ENCODE measurements at regions not wholly inside any gene's neighbourhood (a gene's known extent, or its start where the extent isn't known, plus 50 kb on each side); places are given as distances from the start of the nearest gene placed in this dataset.

DNA sequence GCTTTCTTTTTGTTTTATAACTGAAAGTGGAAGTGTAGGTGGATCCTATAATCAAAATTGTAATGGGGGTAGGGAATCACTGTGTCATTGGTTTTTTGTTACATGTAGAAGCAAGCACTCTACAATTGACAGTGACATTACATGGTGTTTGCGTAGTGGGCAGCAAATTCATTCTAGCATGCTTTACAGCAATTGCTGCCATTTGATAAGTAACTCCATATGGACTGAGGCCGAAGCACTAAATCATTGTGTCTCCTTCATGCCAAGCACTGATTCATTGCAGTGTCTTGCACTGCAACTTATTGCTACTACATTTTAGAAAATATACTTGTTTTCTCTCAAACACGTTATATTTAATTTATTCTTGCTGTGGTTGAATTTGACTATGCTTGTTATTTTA, 933.9 kb downstream of the NSUN3 start:
- no peak for DNase-seq (ENCODE audit: extremely low spot score)
- WGBS: 80% methylated on average over 3 of the region's 3 CpGs
- intact Hi-C loops (cut with DNase I): no loop called here
- no peaks in the 10 kb centered on the region for H3K27me3 ChIP-seq
- H3K4me3 ChIP-seq: no peak overlapping the region
- no peaks in the 10 kb centered on the region for H3K4me1 ChIP-seq
- no peaks in the 10 kb centered on the region for H3K36me3 ChIP-seq
- TF ChIP-seq EP300 (IDR thresholded peaks at IDR 0.05) (no peak), POLR2AphosphoS5 (IDR thresholded peaks at IDR 0.05) (no peak), POLR2A (IDR thresholded peaks at IDR 0.05; ENCODE audit: low read depth) (no peak)
- TF ChIP-seq, protein P1, sequence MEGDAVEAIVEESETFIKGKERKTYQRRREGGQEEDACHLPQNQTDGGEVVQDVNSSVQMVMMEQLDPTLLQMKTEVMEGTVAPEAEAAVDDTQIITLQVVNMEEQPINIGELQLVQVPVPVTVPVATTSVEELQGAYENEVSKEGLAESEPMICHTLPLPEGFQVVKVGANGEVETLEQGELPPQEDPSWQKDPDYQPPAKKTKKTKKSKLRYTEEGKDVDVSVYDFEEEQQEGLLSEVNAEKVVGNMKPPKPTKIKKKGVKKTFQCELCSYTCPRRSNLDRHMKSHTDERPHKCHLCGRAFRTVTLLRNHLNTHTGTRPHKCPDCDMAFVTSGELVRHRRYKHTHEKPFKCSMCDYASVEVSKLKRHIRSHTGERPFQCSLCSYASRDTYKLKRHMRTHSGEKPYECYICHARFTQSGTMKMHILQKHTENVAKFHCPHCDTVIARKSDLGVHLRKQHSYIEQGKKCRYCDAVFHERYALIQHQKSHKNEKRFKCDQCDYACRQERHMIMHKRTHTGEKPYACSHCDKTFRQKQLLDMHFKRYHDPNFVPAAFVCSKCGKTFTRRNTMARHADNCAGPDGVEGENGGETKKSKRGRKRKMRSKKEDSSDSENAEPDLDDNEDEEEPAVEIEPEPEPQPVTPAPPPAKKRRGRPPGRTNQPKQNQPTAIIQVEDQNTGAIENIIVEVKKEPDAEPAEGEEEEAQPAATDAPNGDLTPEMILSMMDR (IDR thresholded peaks at IDR 0.05): no peak
- H3K27ac ChIP-seq (replicated peaks in 1 of 4): no peak overlapping the region
- no peaks in the 10 kb centered on the region for H3K9me3 ChIP-seq

DNA sequence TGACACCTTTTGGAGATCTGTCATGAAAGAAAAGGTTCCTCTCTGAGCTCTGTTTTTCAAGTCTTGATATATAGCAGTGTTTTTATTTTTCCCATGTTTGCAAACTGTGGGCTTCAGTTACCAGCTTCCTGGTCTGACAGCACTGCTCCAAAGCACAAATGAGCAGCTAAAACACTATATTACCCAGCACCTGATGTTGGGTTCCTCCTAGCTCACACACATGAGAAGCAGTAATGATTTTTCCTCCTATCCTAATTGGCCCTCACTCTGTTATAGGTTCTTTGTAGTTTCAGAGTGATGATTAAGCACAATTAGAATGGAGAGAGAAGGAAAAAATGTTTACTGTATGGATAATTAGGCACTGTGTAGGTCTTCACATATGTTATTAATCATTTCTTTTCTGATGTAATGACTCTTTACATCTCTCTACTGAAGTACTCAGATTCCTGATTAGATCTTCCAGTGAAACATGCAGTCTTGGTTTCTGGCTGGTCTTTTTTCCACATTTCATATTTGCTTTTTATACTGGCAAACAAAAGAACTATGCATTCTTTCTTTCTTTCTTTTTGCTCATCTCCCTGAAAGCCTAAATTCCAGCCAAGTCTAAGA, 939.7 kb downstream of the NSUN3 start:
- intact Hi-C loops (cut with DNase I): no loop called here
- no peaks in the 10 kb centered on the region for H3K9me3 ChIP-seq
- H3K36me3 ChIP-seq: no peaks in the 10 kb centered on the region
- H3K4me3 ChIP-seq: no peak overlapping the region
- DNase-seq (ENCODE audit: extremely low spot score): no peak
- TF ChIP-seq POLR2A (IDR thresholded peaks at IDR 0.05; ENCODE audit: low read depth): no peak
- no peak for TF ChIP-seq EP300 (IDR thresholded peaks at IDR 0.05)
- TF ChIP-seq POLR2AphosphoS5 (IDR thresholded peaks at IDR 0.05): no peak
- TF ChIP-seq, protein P1 (IDR thresholded peaks at IDR 0.05): no peak
- no peak overlapping the region for H3K27ac ChIP-seq (replicated peaks in 1 of 4)
- no peaks in the 10 kb centered on the region for H3K4me1 ChIP-seq
- no peaks in the 10 kb centered on the region for H3K27me3 ChIP-seq

DNA sequence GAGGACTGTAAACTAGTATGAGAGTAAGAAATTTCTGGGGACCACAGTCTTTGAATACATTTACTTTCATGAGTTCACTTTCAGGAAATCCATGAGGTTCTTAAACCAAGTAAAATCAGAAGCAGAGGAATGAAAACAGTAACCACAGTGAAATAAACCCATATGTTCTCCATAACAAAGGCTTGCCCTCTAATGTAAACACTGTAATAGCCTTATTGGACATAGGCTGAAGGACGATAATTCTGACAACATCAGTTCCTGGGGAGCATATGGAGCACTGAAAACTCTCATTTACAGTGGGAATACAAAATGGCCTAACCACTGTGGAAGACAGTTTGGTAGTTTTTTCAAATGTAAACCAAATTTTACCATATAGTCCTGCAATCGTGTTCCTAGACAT, 965.8 kb downstream of the NSUN3 start:
- no peak for TF ChIP-seq EP300 (IDR thresholded peaks at IDR 0.05)
- no peaks in the 10 kb centered on the region for H3K36me3 ChIP-seq
- H3K27ac ChIP-seq (replicated peaks in 1 of 4): no peak overlapping the region
- no peaks in the 10 kb centered on the region for H3K9me3 ChIP-seq
- intact Hi-C loops (cut with DNase I): no loop called here
- no peak overlapping the region for H3K4me3 ChIP-seq
- no peaks in the 10 kb centered on the region for H3K4me1 ChIP-seq
- WGBS: 77% methylated on average over 2 of the region's 2 CpGs
- no peak for DNase-seq (ENCODE audit: extremely low spot score)
- H3K27me3 ChIP-seq: no peaks in the 10 kb centered on the region

DNA sequence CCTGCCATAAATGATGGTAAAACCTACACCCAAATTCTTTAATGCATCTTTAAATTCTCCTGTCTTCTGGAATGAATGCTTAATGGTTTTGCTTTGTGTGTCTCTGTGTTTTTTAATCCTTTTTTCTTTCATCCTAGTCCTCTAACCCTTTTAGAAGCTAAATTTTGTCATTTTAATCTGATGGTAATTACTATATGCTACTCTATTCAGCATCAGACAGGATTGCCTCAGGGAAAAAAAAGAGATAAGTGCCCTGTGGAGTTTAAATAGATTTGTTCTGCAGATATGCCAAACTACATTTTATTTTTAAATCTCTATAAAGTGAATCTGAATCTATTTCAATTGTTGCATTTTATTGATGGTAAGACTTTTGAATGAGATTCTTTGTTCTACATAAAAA, 966.8 kb downstream of the NSUN3 start:
- Histone ChIP-seq H3K27ac (replicated peaks in 1 of 4) (no peak overlapping the region), H3K9me3 (no peaks in the 10 kb centered on the region), H3K4me3 (no peak overlapping the region), H3K27me3 (no peaks in the 10 kb centered on the region), H3K36me3 (no peaks in the 10 kb centered on the region), H3K4me1 (no peaks in the 10 kb centered on the region)
- intact Hi-C loops (cut with DNase I): no loop called here
- no peak for TF ChIP-seq POLR2A (IDR thresholded peaks at IDR 0.05; ENCODE audit: low read depth)
- TF ChIP-seq EP300 (IDR thresholded peaks at IDR 0.05): no peak
- no peak for TF ChIP-seq POLR2AphosphoS5 (IDR thresholded peaks at IDR 0.05)
- TF ChIP-seq, protein P1 (IDR thresholded peaks at IDR 0.05): no peak
- no peak for DNase-seq (ENCODE audit: extremely low spot score)

DNA sequence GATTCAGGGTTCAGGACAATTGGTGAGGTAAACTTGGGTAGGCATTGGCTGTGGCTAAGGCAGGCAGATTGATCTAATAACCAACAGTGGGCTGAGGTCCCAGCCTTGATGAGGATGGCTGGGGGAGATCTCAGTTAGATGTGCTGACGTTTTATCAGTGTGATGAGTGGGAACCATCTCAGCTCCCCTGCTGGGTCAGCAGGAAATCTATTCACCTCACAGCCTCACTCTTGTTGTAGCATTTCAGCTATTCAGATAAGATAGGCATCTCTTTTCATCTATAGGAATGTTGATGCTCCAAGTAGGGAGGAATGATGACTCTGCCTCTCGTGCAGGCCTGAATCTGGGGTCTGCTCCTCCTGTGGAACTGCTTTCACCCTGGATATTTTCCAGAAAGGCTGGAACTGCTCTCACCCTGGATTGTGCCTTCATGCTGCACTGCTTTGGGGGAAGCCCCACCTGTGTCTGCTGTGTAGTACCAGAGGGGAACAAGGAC, 973.7 kb downstream of the NSUN3 start:
- no peak for DNase-seq (ENCODE audit: extremely low spot score)
- Histone ChIP-seq H3K27me3 (no peaks in the 10 kb centered on the region), H3K4me3 (no peak overlapping the region), H3K36me3 (no peaks in the 10 kb centered on the region), H3K27ac (replicated peaks in 1 of 4) (no peak overlapping the region), H3K4me1 (no peaks in the 10 kb centered on the region), H3K9me3 (no peaks in the 10 kb centered on the region)
- WGBS: 88% methylated on average over 2 of the region's 2 CpGs
- no peak for TF ChIP-seq POLR2AphosphoS5 (IDR thresholded peaks at IDR 0.05)
- TF ChIP-seq POLR2A (IDR thresholded peaks at IDR 0.05; ENCODE audit: low read depth): no peak
- intact Hi-C loops (cut with DNase I): no loop called here

DNA sequence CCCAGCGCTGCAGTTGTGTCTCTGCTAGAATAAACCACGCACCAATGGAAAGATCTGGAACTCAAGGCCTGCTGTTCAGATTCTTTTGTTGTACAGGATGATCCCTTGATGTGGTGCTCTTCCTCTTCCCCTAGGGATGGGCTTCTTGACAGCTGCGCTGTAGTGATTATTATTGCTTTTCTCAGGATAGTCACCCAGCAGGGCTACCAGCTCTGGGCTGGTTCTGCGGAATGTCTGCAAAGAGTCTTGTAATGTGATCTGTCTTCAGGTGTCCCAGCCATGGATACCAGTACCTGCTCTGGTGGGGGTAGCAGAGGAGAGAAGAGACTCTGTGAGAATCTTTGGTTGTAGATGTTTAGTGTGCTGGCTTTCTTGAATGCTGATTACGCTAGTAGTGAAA, 974.2 kb downstream of the NSUN3 start:
- TF ChIP-seq, protein P1 (IDR thresholded peaks at IDR 0.05): no peak
- no peak for TF ChIP-seq EP300 (IDR thresholded peaks at IDR 0.05)
- no peak for TF ChIP-seq POLR2AphosphoS5 (IDR thresholded peaks at IDR 0.05)
- no peak for TF ChIP-seq POLR2A (IDR thresholded peaks at IDR 0.05; ENCODE audit: low read depth)
- H3K27ac ChIP-seq (replicated peaks in 1 of 4): no peak overlapping the region
- H3K36me3 ChIP-seq: no peaks in the 10 kb centered on the region
- no peaks in the 10 kb centered on the region for H3K4me1 ChIP-seq
- intact Hi-C loops (cut with DNase I): no loop called here
- H3K27me3 ChIP-seq: no peaks in the 10 kb centered on the region
- H3K4me3 ChIP-seq: no peak overlapping the region
- H3K9me3 ChIP-seq: no peaks in the 10 kb centered on the region
- DNase-seq (ENCODE audit: extremely low spot score): no peak
- WGBS: 89% methylated on average over 4 of the region's 5 CpGs
